AG04450 (cell line): ENCODE measurements at regions not wholly inside any gene's neighbourhood (a gene's known extent, or its start where the extent isn't known, plus 50 kb on each side); places are given as distances from the start of the nearest gene placed in this dataset.

ENCODE experiments used
- CTCF ChIA-PET: fragments of 300-600, 350-600 bp; formaldehyde crosslinking; extraction: SDS; loops from one replicate; lab custom pipeline; 2022; ENCODE audit warnings: antibody characterized with exemption, inconsistent platforms; lab: Charles Lee
- POLR2A ChIA-PET: fragments of 350-600 bp; formaldehyde crosslinking; extraction: SDS; loops from one replicate; lab custom pipeline; 2021; ENCODE audit warnings: antibody characterized with exemption, inconsistent platforms; lab: Yijun Ruan, JAX
- DNase-seq: peaks from one replicate; pipeline ENCODE4 v3.0.0-alpha.2; 2011; ENCODE audit warnings: low read depth, low spot score
- H3K27ac ChIP-seq: one replicate; pipeline ENCODE4 v1.5.1; 2012; ENCODE audit warnings: low read depth, low read length, control low read depth
- H3K27me3 ChIP-seq: one replicate; pipeline ENCODE4 v1.6.0; 2012; ENCODE audit warnings: low read length; ENCODE audit not compliant: control insufficient read depth, insufficient read depth
- H3K4me3 ChIP-seq: 2 replicates; pipeline ENCODE4 v1.5.1; 2011; ENCODE audit warnings: mild to moderate bottlenecking, low read depth, low read length, control low read depth
- H3K9me3 ChIP-seq: 2 replicates; pipeline ENCODE4 v1.5.1; 2012; ENCODE audit warnings: low read length; ENCODE audit not compliant: control insufficient read depth, insufficient read depth
- TF ChIP-seq, protein P1 (sequence below): IDR thresholded peaks from 2 replicates; pipeline ENCODE4 v1.5.1; 2011; ENCODE audit warnings: low read depth, low read length, control low read depth, inconsistent platforms

GRCh38 chr12:105855361-105856047 lies 283.2 kb downstream of the NUAK1 start:
- H3K27me3 ChIP-seq, result no peaks in the 10 kb centered on the region
- POLR2A ChIA-PET, result no interaction called here
- H3K27ac ChIP-seq, result no peak overlapping the region
- no peaks in the 10 kb centered on the region for H3K9me3 ChIP-seq
- no peak overlapping the region for H3K4me3 ChIP-seq
- CTCF ChIA-PET, result no interaction called here
- TF ChIP-seq, protein P1, sequence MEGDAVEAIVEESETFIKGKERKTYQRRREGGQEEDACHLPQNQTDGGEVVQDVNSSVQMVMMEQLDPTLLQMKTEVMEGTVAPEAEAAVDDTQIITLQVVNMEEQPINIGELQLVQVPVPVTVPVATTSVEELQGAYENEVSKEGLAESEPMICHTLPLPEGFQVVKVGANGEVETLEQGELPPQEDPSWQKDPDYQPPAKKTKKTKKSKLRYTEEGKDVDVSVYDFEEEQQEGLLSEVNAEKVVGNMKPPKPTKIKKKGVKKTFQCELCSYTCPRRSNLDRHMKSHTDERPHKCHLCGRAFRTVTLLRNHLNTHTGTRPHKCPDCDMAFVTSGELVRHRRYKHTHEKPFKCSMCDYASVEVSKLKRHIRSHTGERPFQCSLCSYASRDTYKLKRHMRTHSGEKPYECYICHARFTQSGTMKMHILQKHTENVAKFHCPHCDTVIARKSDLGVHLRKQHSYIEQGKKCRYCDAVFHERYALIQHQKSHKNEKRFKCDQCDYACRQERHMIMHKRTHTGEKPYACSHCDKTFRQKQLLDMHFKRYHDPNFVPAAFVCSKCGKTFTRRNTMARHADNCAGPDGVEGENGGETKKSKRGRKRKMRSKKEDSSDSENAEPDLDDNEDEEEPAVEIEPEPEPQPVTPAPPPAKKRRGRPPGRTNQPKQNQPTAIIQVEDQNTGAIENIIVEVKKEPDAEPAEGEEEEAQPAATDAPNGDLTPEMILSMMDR, result no peak
- DNase-seq, result no peak

GRCh38 chr12:105856048-105856405 lies 282.7 kb downstream of the NUAK1 start:
- Histone ChIP-seq H3K27me3 (no peaks in the 10 kb centered on the region), H3K4me3 (no peak overlapping the region), H3K9me3 (no peaks in the 10 kb centered on the region), H3K27ac (no peak overlapping the region)
- no peak for DNase-seq
- CTCF ChIA-PET, result no interaction called here
- TF ChIP-seq, protein P1, result no peak
- POLR2A ChIA-PET, result no interaction called here

GRCh38 chr12:105858981-105859710 lies 279.6 kb downstream of the NUAK1 start:
- Histone ChIP-seq H3K4me3 (no peak overlapping the region), H3K27ac (no peak overlapping the region), H3K9me3 (peaks cover 3% of the 10 kb centered on the region; the same call in 1 of the 2 replicates), H3K27me3 (no peaks in the 10 kb centered on the region)
- TF ChIP-seq, protein P1, result no peak
- POLR2A ChIA-PET, result no interaction called here
- CTCF ChIA-PET, result no interaction called here
- DNase-seq, result no peak

DNA sequence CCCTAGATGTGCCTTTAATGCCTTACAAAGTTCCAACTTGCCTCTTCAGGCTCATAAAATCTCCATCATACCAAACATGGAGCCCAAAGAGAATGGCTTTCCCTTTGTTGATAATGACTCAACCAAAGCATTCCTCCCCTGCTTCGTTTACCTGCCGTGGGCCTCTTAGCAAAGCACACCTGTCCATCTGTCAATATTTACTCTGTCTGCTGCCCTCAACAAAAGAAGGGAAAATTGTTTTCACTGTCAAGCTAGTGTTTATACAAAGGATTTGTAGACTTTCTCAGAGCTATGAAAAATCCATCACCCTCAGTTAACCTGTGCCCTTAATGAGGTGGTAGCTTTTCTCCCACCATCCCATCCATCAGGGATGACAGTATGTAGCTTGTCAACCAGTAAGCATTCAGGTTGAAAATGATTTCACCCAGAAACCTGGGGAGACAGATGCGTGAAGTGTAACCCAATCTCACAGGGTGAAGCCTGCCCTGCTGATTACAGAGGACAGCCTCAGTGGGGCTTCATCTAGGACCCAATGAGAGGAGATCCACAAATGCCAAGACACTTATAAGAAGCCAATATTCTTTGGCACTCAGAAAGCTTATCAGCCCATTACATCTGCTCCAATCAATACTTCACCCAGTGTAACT lies 278.1 kb downstream of the NUAK1 start:
- DNase-seq, result no peak
- H3K27me3 ChIP-seq, result no peaks in the 10 kb centered on the region
- H3K4me3 ChIP-seq, result no peak overlapping the region
- ChIA-PET POLR2A (no interaction called here), CTCF (no interaction called here)
- H3K9me3 ChIP-seq, result peaks cover 3% of the 10 kb centered on the region; the same call in 1 of the 2 replicates
- TF ChIP-seq, protein P1, result no peak
- H3K27ac ChIP-seq, result no peak overlapping the region

- DNase-seq, result no peak
- POLR2A ChIA-PET, result no interaction called here
- no peak overlapping the region for H3K27ac ChIP-seq
- CTCF ChIA-PET, result no interaction called here
- no peak overlapping the region for H3K4me3 ChIP-seq
- H3K27me3 ChIP-seq, result no peaks in the 10 kb centered on the region
- TF ChIP-seq, protein P1, result no peak
- H3K9me3 ChIP-seq, result peaks cover 3% of the 10 kb centered on the region; the same call in 1 of the 2 replicates
Observed at GRCh38 chr12:105861227-105861626, 277.5 kb downstream of the NUAK1 start.
